GM23248 (cell line): ENCODE measurements at regions not wholly inside any gene's neighbourhood (a gene's known extent, or its start where the extent isn't known, plus 50 kb on each side); places are given as distances from the start of the nearest gene placed in this dataset.
A peak's percentile ranks its signal among the peaks of the same experiment; 100 is the strongest.

Experiments used
- DNase-seq: peaks from one replicate; pipeline ENCODE4 v3.0.0-alpha.2; 2015
- H2AFZ ChIP-seq: fragments of 200-600 bp; sonication (generic); 2 replicates; pipeline ENCODE4 v1.6.1; 2016; ENCODE audit warnings: antibody characterized with exemption
- H3F3A ChIP-seq: fragments of 200-600 bp; sonication (generic); 2 replicates; pipeline ENCODE4 v1.6.1; 2016; ENCODE audit warnings: mild to moderate bottlenecking, antibody characterized with exemption, mixed run types; ENCODE audit not compliant: insufficient read depth
- H3K27ac ChIP-seq: fragments of 200-600 bp; sonication (generic); 2 replicates; pipeline ENCODE4 v1.5.1; 2016; ENCODE audit warnings: mild to moderate bottlenecking
- H3K27me3 ChIP-seq: fragments of 200-600 bp; sonication (generic); replicated peaks from 2 replicates; pipeline ENCODE4 v1.6.1; 2016; ENCODE audit warnings: mild to moderate bottlenecking; ENCODE audit not compliant: insufficient read depth
- H3K36me3 ChIP-seq: fragments of 200-600 bp; sonication (generic); 2 replicates; pipeline ENCODE4 v1.6.1; 2016; ENCODE audit warnings: low read depth, mild to moderate bottlenecking
- H3K4me1 ChIP-seq: fragments of 200-600 bp; sonication (generic); 2 replicates; pipeline ENCODE4 v1.6.1; 2016; ENCODE audit warnings: mild to moderate bottlenecking; ENCODE audit not compliant: insufficient read depth
- H3K4me2 ChIP-seq: fragments of 200-600 bp; sonication (generic); one replicate; pipeline ENCODE4 v1.6.1; 2016; ENCODE audit warnings: mild to moderate bottlenecking; ENCODE audit not compliant: unreplicated experiment
- H3K4me3 ChIP-seq: fragments of 200-600 bp; sonication (generic); 2 replicates; pipeline ENCODE4 v1.5.1; 2016; ENCODE audit warnings: mild to moderate bottlenecking
- H3K79me2 ChIP-seq: fragments of 200-600 bp; sonication (generic); 2 replicates; pipeline ENCODE4 v1.6.1; 2016; ENCODE audit warnings: mild to moderate bottlenecking; ENCODE audit not compliant: insufficient read depth
- H3K9ac ChIP-seq: fragments of 200-600 bp; sonication (generic); 2 replicates; pipeline ENCODE4 v1.6.1; 2016; ENCODE audit warnings: mild to moderate bottlenecking
- H3K9me2 ChIP-seq: fragments of 200-600 bp; sonication (generic); 2 replicates; pipeline ENCODE4 v1.6.1; 2016; ENCODE audit warnings: mixed run types, mild to moderate bottlenecking, moderate library complexity; ENCODE audit not compliant: insufficient read depth
- H3K9me3 ChIP-seq: fragments of 200-600 bp; sonication (generic); one replicate; pipeline ENCODE4 v1.6.1; 2017; ENCODE audit warnings: low read depth
- H4K20me1 ChIP-seq: fragments of 200-600 bp; sonication (generic); 2 replicates; pipeline ENCODE4 v1.6.0; 2016; ENCODE audit not compliant: insufficient read depth
- EZH2 ChIP-seq: fragments of 200-600 bp; sonication (generic); IDR thresholded peaks from 2 replicates; pipeline ENCODE4 v1.6.1; 2018; ENCODE audit warnings: antibody characterized with exemption, mild to moderate bottlenecking; ENCODE audit not compliant: insufficient read depth, poor library complexity, severe bottlenecking
- EZH2phosphoT487 ChIP-seq: fragments of 200-600 bp; sonication (generic); IDR thresholded peaks from 2 replicates; pipeline ENCODE4 v1.6.1; 2018; ENCODE audit warnings: antibody characterized with exemption, moderate library complexity, mild to moderate bottlenecking, low read depth; ENCODE audit not compliant: insufficient read depth
- WGBS, 2 experiments: methylation state at CpG; one replicate each; pipeline ENCODE4 v1.1.6; 2015 to 2017; ENCODE audit warnings: low lambda C conversion rate in 2 of 2, low coverage in 1 of 2; ENCODE audit errors: missing lambda C conversion rate in 2 of 2; 5-methylcytosine and 5-hydroxymethylcytosine counted together
- in situ Hi-C: fragments of 300-500 bp; cut with MboI; formaldehyde crosslinking; loops from 2 replicates; pipeline ENCODE4 v1.15.0; 2020

- no peak overlapping the region for H2AFZ ChIP-seq
- no peaks in the 10 kb centered on the region for H3K9me3 ChIP-seq
- 0 out of 2 replicates have a peak, but pooled peaks cover under 1% of the 10 kb centered on the region for H3K27me3 ChIP-seq
- 39 to 59% methylated on average over 3 of the region's 3 CpGs for WGBS, 2 experiments
- no peaks in the 10 kb centered on the region for H3K9me2 ChIP-seq
- peaks cover 6% of the 10 kb centered on the region; the same call in 1 of the 2 replicates for H3K4me1 ChIP-seq
- TF ChIP-seq EZH2 = no peak
- no peak for TF ChIP-seq EZH2phosphoT487
- H3K79me2 ChIP-seq = no peaks in the 10 kb centered on the region
- H3K36me3 ChIP-seq = no peaks in the 10 kb centered on the region
- H3K4me3 ChIP-seq = no peak overlapping the region
- 0 out of 2 replicates have a peak, but pooled peaks cover 14% of the 10 kb centered on the region for H3F3A ChIP-seq
- H3K27ac ChIP-seq = no peak overlapping the region
- in situ Hi-C loops = no loop called here
- H3K4me2 ChIP-seq = no peak overlapping the region
- no peak for DNase-seq
- no peak overlapping the region for H3K9ac ChIP-seq
- H4K20me1 ChIP-seq = no peaks in the 10 kb centered on the region
These were observed 89.7 kb upstream of the PLPP4 start for GRCh38 chr10:120367341-120367740.

GRCh38 chr10:120368338-120368737 is 88.7 kb upstream of the PLPP4 start:
- Histone ChIP-seq H3K9me3 (no peaks in the 10 kb centered on the region), H3K27me3 (no peaks in the 10 kb centered on the region), H3K9me2 (no peaks in the 10 kb centered on the region), H3K27ac (no peak overlapping the region), H3K4me2 (no peak overlapping the region), H3K36me3 (no peaks in the 10 kb centered on the region), H4K20me1 (no peaks in the 10 kb centered on the region), H3F3A (0 out of 2 replicates have a peak, but pooled peaks cover 14% of the 10 kb centered on the region), H3K9ac (no peak overlapping the region), H3K79me2 (no peaks in the 10 kb centered on the region), H3K4me1 (peaks cover 6% of the 10 kb centered on the region; the same call in 1 of the 2 replicates), H2AFZ (no peak overlapping the region), H3K4me3 (no peak overlapping the region)
- in situ Hi-C loops = no loop called here
- DNase-seq = no peak
- no peak for TF ChIP-seq EZH2
- 43 to 44% methylated on average over 7 of the region's 7 CpGs for WGBS, 2 experiments

- Histone ChIP-seq H2AFZ (no peak overlapping the region), H3K4me3 (no peak overlapping the region), H4K20me1 (no peaks in the 10 kb centered on the region), H3K4me1 (peaks cover 6% of the 10 kb centered on the region; the same call in 1 of the 2 replicates), H3K9me2 (no peaks in the 10 kb centered on the region), H3K27ac (no peak overlapping the region), H3K36me3 (no peaks in the 10 kb centered on the region), H3K9ac (no peak overlapping the region), H3K4me2 (no peak overlapping the region), H3F3A (0 out of 2 replicates have a peak, but pooled peaks cover 14% of the 10 kb centered on the region), H3K79me2 (no peaks in the 10 kb centered on the region), H3K27me3 (no peaks in the 10 kb centered on the region), H3K9me3 (no peaks in the 10 kb centered on the region)
- WGBS, 2 experiments = 20 to 21% methylated on average over 4 to 5 of the region's 5 CpGs
- in situ Hi-C loops = no loop called here
- DNase-seq = no peak
- TF ChIP-seq EZH2 = no peak
- TF ChIP-seq EZH2phosphoT487 = no peak
These were observed 88.1 kb upstream of the PLPP4 start for GRCh38 chr10:120368927-120369326.

GRCh38 chr10:120369856-120370276 is 87.2 kb upstream of the PLPP4 start:
- H3K36me3 ChIP-seq = no peaks in the 10 kb centered on the region
- no peak overlapping the region for H3K4me2 ChIP-seq
- no peak overlapping the region for H3K27ac ChIP-seq
- DNase-seq = peak; percentile 27
- H3F3A ChIP-seq = 0 out of 2 replicates have a peak, but pooled peaks cover 14% of the 10 kb centered on the region
- no peaks in the 10 kb centered on the region for H3K27me3 ChIP-seq
- H3K79me2 ChIP-seq = no peaks in the 10 kb centered on the region
- no peak overlapping the region for H3K9ac ChIP-seq
- in situ Hi-C loops = no loop called here
- H3K9me3 ChIP-seq = no peaks in the 10 kb centered on the region
- peaks cover 6% of the 10 kb centered on the region; the same call in 1 of the 2 replicates for H3K4me1 ChIP-seq
- H2AFZ ChIP-seq = no peak overlapping the region
- no peak overlapping the region for H3K4me3 ChIP-seq
- H4K20me1 ChIP-seq = no peaks in the 10 kb centered on the region
- H3K9me2 ChIP-seq = no peaks in the 10 kb centered on the region
- 21 to 25% methylated on average over 2 of the region's 2 CpGs for WGBS, 2 experiments
- TF ChIP-seq EZH2 (no peak), EZH2phosphoT487 (no peak)

- no peak overlapping the region for H2AFZ ChIP-seq
- in situ Hi-C loops = no loop called here
- no peaks in the 10 kb centered on the region for H3K79me2 ChIP-seq
- H3K27me3 ChIP-seq = no peaks in the 10 kb centered on the region
- TF ChIP-seq EZH2 (no peak), EZH2phosphoT487 (no peak)
- no peaks in the 10 kb centered on the region for H4K20me1 ChIP-seq
- H3K27ac ChIP-seq = no peak overlapping the region
- H3K4me2 ChIP-seq = no peak overlapping the region
- H3K9ac ChIP-seq = no peak overlapping the region
- DNase-seq = no peak
- WGBS, 2 experiments = 43 to 50% methylated on average over 4 of the region's 4 CpGs
- 0 out of 2 replicates have a peak, but pooled peaks cover 14% of the 10 kb centered on the region for H3F3A ChIP-seq
- H3K4me3 ChIP-seq = no peak overlapping the region
- H3K9me2 ChIP-seq = no peaks in the 10 kb centered on the region
- no peaks in the 10 kb centered on the region for H3K36me3 ChIP-seq
- H3K9me3 ChIP-seq = no peaks in the 10 kb centered on the region
- H3K4me1 ChIP-seq = no peaks in the 10 kb centered on the region
These were observed 85.2 kb upstream of the PLPP4 start for GRCh38 chr10:120371856-120372255.
